ENCODE measurements at regions not wholly inside any gene's neighbourhood (a gene's known extent, or its start where the extent isn't known, plus 50 kb on each side); places are given as distances from the start of the nearest gene placed in this dataset.

- Histone ChIP-seq H3K27ac (no peak overlapping the region), H3K36me3 (no peaks in the 10 kb centered on the region), H3K4me1 (no peaks in the 10 kb centered on the region), H3K9me3 (no peaks in the 10 kb centered on the region), H3K4me3 (no peak overlapping the region), H3K27me3 (no peaks in the 10 kb centered on the region)
- no peak for DNase-seq
- WGBS, 2 donors (ENCODE audit: low coverage in 1 of 2) = 64 to 71% methylated on average over 1 of the region's 1 CpG
- TF ChIP-seq POLR2A (IDR thresholded peaks at IDR 0.05) (no peak), POLR2AphosphoS5 (IDR thresholded peaks at IDR 0.05) (no peak), EP300 (IDR thresholded peaks at IDR 0.05; ENCODE audit: low read depth) (no peak)
- TF ChIP-seq, protein P1, sequence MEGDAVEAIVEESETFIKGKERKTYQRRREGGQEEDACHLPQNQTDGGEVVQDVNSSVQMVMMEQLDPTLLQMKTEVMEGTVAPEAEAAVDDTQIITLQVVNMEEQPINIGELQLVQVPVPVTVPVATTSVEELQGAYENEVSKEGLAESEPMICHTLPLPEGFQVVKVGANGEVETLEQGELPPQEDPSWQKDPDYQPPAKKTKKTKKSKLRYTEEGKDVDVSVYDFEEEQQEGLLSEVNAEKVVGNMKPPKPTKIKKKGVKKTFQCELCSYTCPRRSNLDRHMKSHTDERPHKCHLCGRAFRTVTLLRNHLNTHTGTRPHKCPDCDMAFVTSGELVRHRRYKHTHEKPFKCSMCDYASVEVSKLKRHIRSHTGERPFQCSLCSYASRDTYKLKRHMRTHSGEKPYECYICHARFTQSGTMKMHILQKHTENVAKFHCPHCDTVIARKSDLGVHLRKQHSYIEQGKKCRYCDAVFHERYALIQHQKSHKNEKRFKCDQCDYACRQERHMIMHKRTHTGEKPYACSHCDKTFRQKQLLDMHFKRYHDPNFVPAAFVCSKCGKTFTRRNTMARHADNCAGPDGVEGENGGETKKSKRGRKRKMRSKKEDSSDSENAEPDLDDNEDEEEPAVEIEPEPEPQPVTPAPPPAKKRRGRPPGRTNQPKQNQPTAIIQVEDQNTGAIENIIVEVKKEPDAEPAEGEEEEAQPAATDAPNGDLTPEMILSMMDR (IDR thresholded peaks at IDR 0.05) = no peak
- in situ Hi-C loops (cut with MboI; ENCODE audit: low pct_ligation_motif_present in 1 of 4, low pct_unique_long_range_greater_than_20kb in 1 of 4, low sequenced_read_pairs in 3 of 4) = no loop called here
- intact Hi-C loops (cut with DNase I; ENCODE audit: low total_unique reads) = no loop called here
Observed at GRCh38 chr10:105800641-105801040, 1159.6 kb downstream of the SORCS3 start.

DNA sequence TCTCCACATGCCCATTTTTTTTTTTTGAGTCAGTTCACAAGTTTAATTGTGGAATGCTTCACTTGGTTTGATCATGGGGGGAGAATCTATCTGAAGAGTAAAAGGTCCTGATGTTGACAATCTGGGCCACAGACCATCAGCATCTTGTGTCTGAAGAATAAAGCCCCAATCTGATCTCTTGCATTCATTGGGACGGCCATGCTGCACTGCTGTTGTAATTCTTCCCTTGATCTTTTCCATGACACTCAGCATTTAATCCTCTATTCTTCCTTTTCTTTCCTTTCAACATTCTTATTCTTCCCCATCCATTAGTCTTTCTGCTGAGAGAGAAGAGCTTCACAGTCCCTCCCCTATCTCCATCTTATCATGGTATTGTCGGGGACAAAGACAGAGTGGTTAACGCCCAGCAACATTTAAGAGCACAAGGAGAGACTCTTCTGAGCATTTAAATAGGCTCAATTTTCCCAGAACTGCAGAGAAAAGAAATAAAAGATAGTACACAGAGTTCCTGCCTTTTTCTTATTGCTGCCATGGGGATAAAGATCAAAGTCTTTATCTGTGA is 1157.3 kb downstream of the SORCS3 start:
- Histone ChIP-seq H3K36me3 (no peaks in the 10 kb centered on the region), H3K27ac (no peak overlapping the region), H3K27me3 (no peaks in the 10 kb centered on the region), H3K4me3 (no peak overlapping the region), H3K9me3 (no peaks in the 10 kb centered on the region), H3K4me1 (no peaks in the 10 kb centered on the region)
- no peak for DNase-seq
- TF ChIP-seq EP300 (IDR thresholded peaks at IDR 0.05; ENCODE audit: low read depth) (no peak), POLR2A (IDR thresholded peaks at IDR 0.05) (no peak), POLR2AphosphoS5 (IDR thresholded peaks at IDR 0.05) (no peak)
- TF ChIP-seq, protein P1 (IDR thresholded peaks at IDR 0.05) = no peak
- intact Hi-C loops (cut with DNase I; ENCODE audit: low total_unique reads) (no loop called here), in situ Hi-C loops (cut with MboI; ENCODE audit: low pct_ligation_motif_present in 1 of 4, low pct_unique_long_range_greater_than_20kb in 1 of 4, low sequenced_read_pairs in 3 of 4) (no loop called here)
- WGBS, 2 donors (ENCODE audit: low coverage in 1 of 2) = 83 to 85% methylated on average over 2 to 3 of the region's 3 CpGs

DNA sequence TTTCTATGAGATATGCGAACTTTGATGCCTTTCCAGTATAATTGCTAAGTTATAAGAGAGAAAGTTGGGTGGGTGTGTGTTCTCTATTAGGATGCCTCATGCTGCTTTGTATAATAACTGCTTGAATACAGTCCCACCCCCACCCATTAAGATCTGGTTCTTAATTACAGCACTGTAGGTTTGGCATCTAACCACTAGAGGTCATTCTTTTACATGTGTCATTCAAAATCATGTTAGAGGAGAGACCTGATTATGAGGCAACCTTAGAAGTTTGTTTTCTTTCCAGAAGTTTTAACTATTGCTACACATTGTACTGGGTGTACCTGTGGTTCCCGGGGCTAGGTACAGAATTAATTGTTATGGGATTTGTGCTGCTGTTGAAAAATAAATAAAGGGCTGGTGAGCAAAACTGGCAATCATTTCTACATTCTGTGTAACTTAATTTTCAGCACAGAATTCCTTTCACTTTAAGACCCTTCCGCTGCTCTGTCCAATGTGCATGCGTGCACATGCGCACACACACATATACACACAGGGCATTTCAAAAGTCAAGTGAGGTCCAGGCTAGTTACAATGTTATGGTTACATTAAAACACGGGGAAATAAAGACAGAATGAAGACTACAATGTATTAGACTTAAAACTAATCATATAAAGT is 1156.3 kb downstream of the SORCS3 start:
- intact Hi-C loops (cut with DNase I; ENCODE audit: low total_unique reads) = no loop called here
- Histone ChIP-seq H3K9me3 (no peaks in the 10 kb centered on the region), H3K27me3 (no peaks in the 10 kb centered on the region), H3K4me1 (no peaks in the 10 kb centered on the region), H3K4me3 (no peak overlapping the region), H3K27ac (no peak overlapping the region), H3K36me3 (no peaks in the 10 kb centered on the region)
- 44 to 57% methylated on average over 6 of the region's 6 CpGs for WGBS, 2 donors (ENCODE audit: low coverage in 1 of 2)
- TF ChIP-seq, protein P1 (IDR thresholded peaks at IDR 0.05) = peak in 3 of 5 experiments; percentile 20 to 45 (median 41)
- TF ChIP-seq POLR2A (IDR thresholded peaks at IDR 0.05) (no peak), EP300 (IDR thresholded peaks at IDR 0.05; ENCODE audit: low read depth) (no peak), POLR2AphosphoS5 (IDR thresholded peaks at IDR 0.05) (no peak)
- in situ Hi-C loops (cut with MboI; ENCODE audit: low pct_ligation_motif_present in 1 of 4, low pct_unique_long_range_greater_than_20kb in 1 of 4, low sequenced_read_pairs in 3 of 4) = no loop called here
- no peak for DNase-seq

- Histone ChIP-seq H3K27me3 (no peaks in the 10 kb centered on the region), H3K9me3 (no peaks in the 10 kb centered on the region), H3K27ac (no peak overlapping the region), H3K36me3 (no peaks in the 10 kb centered on the region), H3K4me1 (no peaks in the 10 kb centered on the region), H3K4me3 (no peak overlapping the region)
- DNase-seq = no peak
- intact Hi-C loops (cut with DNase I; ENCODE audit: low total_unique reads) (no loop called here), in situ Hi-C loops (cut with MboI; ENCODE audit: low pct_ligation_motif_present in 1 of 4, low pct_unique_long_range_greater_than_20kb in 1 of 4, low sequenced_read_pairs in 3 of 4) (no loop called here)
- no peak for TF ChIP-seq POLR2AphosphoS5 (IDR thresholded peaks at IDR 0.05)
- no peak for TF ChIP-seq EP300 (IDR thresholded peaks at IDR 0.05; ENCODE audit: low read depth)
- no peak for TF ChIP-seq POLR2A (IDR thresholded peaks at IDR 0.05)
- TF ChIP-seq, protein P1 (IDR thresholded peaks at IDR 0.05) = no peak
- 17 to 52% methylated on average over 1 to 3 of the region's 3 CpGs for WGBS, 2 donors (ENCODE audit: low coverage in 1 of 2)
Observed at GRCh38 chr10:105793071-105793470, 1152.0 kb downstream of the SORCS3 start.
